Esophagus squamous epithelium (tissue), 4 donors: ENCODE measurements at regions not wholly inside any gene's neighbourhood (a gene's known extent, or its start where the extent isn't known, plus 50 kb on each side); places are given as distances from the start of the nearest gene placed in this dataset.

ENCODE experiments used
- CTCF ChIP-seq, 6 experiments: fragments of 450-650 bp in 4 of 6; fragments of 200-600 bp in 2 of 6; sonication (generic) in 2 of 6; IDR thresholded peaks; one replicate each; pipeline ENCODE4 v1.5.1; 2016 to 2019; ENCODE audit warnings: antibody characterized with exemption in 6 of 6, mild to moderate bottlenecking in 4 of 6, moderate library complexity in 4 of 6
- POLR2A ChIP-seq, 4 donors: fragments of 450-650 bp; IDR thresholded peaks; one replicate each; pipeline ENCODE4 v1.6.1; 2017; ENCODE audit warnings: antibody characterized with exemption in 4 of 4, mild to moderate bottlenecking in 4 of 4, moderate library complexity in 3 of 4

GRCh38 chr18:67117804-67118203 lies 398.7 kb downstream of the DSEL start:
- no peak for TF ChIP-seq CTCF (IDR thresholded peaks at IDR 0.05)
- no peak for TF ChIP-seq POLR2A (IDR thresholded peaks at IDR 0.05)
